GM12878 (cell line): ENCODE measurements at regions not wholly inside any gene's neighbourhood (a gene's known extent, or its start where the extent isn't known, plus 50 kb on each side); places are given as distances from the start of the nearest gene placed in this dataset.

Experiments used
- BMI1 ChIP-seq: fragments of 450-650 bp; IDR thresholded peaks from 2 replicates; pipeline ENCODE4 v1.6.1; 2016; ENCODE audit warnings: mild to moderate bottlenecking, moderate library complexity, borderline replicate concordance
- BRCA1 ChIP-seq: IDR thresholded peaks from 2 replicates; pipeline ENCODE4 v1.6.1; 2011; ENCODE audit warnings: low read depth, low read length, improper control_type of control experiment
- JUND ChIP-seq: IDR thresholded peaks from 2 replicates; pipeline ENCODE4 v1.6.1; 2012; ENCODE audit warnings: low read depth, mild to moderate bottlenecking, low read length, improper control_type of control experiment, moderate library complexity
- POU2F2 ChIP-seq: IDR thresholded peaks from 3 replicates; pipeline ENCODE4 v1.6.1; 2011; ENCODE audit warnings: low read depth, mild to moderate bottlenecking, low read length, borderline replicate concordance
- TF ChIP-seq, protein P1 (sequence below): fragments of 450-650 bp; IDR thresholded peaks from 2 replicates; pipeline ENCODE4 v1.6.1; 2016; ENCODE audit warnings: mild to moderate bottlenecking
- TF ChIP-seq, protein P2 (sequence below): fragments of 450-650 bp; IDR thresholded peaks from 2 replicates; pipeline ENCODE4 v1.6.1; 2017; ENCODE audit warnings: mild to moderate bottlenecking
- TF ChIP-seq, protein P3 (sequence below): fragments of 450-650 bp; IDR thresholded peaks from 2 replicates; pipeline ENCODE4 v1.6.1; 2018; ENCODE audit warnings: borderline replicate concordance, mild to moderate bottlenecking; ENCODE audit not compliant: partially characterized antibody
- TF ChIP-seq, protein P4 (sequence below): IDR thresholded peaks from 2 replicates; pipeline ENCODE4 v1.6.1; 2012; ENCODE audit warnings: low read depth, low read length, improper control_type of control experiment
- TF ChIP-seq, protein P5 (sequence below): fragments of 450-650 bp; IDR thresholded peaks from 2 replicates; pipeline ENCODE4 v1.6.1; 2017; ENCODE audit warnings: antibody characterized with exemption, mild to moderate bottlenecking, moderate library complexity

DNA sequence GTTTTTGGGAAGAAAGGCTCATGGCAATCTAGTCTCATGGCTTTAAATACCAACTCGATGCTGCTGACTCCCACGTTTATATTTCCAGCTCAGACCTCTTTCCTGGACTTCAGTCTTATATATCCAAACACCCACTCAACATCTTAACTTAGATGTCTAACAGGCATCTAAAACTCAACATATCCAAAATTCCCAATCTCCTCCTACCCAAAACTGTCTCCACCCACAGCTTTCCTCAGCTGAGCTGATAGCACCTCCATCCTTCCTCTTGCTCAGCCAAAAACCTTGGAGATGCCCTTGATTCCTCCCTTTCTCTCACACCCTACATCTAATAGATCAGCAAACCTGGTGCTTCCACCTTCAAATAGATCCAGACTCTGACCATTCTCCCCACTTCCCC, 202.5 kb downstream of the TLE3 start (continued):
- TF ChIP-seq, protein P1, sequence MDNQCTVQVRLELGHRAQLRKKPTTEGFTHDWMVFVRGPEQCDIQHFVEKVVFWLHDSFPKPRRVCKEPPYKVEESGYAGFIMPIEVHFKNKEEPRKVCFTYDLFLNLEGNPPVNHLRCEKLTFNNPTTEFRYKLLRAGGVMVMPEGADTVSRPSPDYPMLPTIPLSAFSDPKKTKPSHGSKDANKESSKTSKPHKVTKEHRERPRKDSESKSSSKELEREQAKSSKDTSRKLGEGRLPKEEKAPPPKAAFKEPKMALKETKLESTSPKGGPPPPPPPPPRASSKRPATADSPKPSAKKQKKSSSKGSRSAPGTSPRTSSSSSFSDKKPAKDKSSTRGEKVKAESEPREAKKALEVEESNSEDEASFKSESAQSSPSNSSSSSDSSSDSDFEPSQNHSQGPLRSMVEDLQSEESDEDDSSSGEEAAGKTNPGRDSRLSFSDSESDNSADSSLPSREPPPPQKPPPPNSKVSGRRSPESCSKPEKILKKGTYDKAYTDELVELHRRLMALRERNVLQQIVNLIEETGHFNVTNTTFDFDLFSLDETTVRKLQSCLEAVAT, result no peak
- TF ChIP-seq, protein P2, sequence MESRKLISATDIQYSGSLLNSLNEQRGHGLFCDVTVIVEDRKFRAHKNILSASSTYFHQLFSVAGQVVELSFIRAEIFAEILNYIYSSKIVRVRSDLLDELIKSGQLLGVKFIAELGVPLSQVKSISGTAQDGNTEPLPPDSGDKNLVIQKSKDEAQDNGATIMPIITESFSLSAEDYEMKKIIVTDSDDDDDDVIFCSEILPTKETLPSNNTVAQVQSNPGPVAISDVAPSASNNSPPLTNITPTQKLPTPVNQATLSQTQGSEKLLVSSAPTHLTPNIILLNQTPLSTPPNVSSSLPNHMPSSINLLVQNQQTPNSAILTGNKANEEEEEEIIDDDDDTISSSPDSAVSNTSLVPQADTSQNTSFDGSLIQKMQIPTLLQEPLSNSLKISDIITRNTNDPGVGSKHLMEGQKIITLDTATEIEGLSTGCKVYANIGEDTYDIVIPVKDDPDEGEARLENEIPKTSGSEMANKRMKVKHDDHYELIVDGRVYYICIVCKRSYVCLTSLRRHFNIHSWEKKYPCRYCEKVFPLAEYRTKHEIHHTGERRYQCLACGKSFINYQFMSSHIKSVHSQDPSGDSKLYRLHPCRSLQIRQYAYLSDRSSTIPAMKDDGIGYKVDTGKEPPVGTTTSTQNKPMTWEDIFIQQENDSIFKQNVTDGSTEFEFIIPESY, result no peak
- TF ChIP-seq BRCA1 (no peak), BMI1 (no peak), JUND (no peak), POU2F2 (no peak)
- TF ChIP-seq, protein P3, sequence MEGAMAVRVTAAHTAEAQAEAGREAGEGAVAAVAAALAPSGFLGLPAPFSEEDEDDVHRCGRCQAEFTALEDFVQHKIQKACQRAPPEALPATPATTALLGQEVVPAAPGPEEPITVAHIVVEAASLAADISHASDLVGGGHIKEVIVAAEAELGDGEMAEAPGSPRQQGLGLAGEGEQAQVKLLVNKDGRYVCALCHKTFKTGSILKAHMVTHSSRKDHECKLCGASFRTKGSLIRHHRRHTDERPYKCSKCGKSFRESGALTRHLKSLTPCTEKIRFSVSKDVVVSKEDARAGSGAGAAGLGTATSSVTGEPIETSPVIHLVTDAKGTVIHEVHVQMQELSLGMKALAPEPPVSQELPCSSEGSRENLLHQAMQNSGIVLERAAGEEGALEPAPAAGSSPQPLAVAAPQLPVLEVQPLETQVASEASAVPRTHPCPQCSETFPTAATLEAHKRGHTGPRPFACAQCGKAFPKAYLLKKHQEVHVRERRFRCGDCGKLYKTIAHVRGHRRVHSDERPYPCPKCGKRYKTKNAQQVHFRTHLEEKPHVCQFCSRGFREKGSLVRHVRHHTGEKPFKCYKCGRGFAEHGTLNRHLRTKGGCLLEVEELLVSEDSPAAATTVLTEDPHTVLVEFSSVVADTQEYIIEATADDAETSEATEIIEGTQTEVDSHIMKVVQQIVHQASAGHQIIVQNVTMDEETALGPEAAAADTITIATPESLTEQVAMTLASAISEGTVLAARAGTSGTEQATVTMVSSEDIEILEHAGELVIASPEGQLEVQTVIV, result no peak
- TF ChIP-seq, protein P4, sequence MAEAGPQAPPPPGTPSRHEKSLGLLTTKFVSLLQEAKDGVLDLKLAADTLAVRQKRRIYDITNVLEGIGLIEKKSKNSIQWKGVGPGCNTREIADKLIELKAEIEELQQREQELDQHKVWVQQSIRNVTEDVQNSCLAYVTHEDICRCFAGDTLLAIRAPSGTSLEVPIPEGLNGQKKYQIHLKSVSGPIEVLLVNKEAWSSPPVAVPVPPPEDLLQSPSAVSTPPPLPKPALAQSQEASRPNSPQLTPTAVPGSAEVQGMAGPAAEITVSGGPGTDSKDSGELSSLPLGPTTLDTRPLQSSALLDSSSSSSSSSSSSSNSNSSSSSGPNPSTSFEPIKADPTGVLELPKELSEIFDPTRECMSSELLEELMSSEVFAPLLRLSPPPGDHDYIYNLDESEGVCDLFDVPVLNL, result no peak
- TF ChIP-seq, protein P5, sequence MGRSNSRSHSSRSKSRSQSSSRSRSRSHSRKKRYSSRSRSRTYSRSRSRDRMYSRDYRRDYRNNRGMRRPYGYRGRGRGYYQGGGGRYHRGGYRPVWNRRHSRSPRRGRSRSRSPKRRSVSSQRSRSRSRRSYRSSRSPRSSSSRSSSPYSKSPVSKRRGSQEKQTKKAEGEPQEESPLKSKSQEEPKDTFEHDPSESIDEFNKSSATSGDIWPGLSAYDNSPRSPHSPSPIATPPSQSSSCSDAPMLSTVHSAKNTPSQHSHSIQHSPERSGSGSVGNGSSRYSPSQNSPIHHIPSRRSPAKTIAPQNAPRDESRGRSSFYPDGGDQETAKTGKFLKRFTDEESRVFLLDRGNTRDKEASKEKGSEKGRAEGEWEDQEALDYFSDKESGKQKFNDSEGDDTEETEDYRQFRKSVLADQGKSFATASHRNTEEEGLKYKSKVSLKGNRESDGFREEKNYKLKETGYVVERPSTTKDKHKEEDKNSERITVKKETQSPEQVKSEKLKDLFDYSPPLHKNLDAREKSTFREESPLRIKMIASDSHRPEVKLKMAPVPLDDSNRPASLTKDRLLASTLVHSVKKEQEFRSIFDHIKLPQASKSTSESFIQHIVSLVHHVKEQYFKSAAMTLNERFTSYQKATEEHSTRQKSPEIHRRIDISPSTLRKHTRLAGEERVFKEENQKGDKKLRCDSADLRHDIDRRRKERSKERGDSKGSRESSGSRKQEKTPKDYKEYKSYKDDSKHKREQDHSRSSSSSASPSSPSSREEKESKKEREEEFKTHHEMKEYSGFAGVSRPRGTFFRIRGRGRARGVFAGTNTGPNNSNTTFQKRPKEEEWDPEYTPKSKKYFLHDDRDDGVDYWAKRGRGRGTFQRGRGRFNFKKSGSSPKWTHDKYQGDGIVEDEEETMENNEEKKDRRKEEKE, result no peak
